Pancreas (tissue), 10 donors: ENCODE measurements at regions not wholly inside any gene's neighbourhood (a gene's known extent, or its start where the extent isn't known, plus 50 kb on each side); places are given as distances from the start of the nearest gene placed in this dataset.
"Not testable (repeated sequence)": the region's sequence is repeated elsewhere in the genome, so short reads cannot be mapped to it uniquely, and the experiment has no call there.

ENCODE experiments used
- ATAC-seq, 4 donors: fragments of 200-7000 bp; cut with Tn5 transposase; one replicate each; pipeline versions ENCODE4 v1.8.0 to v1.9.1; 2020; ENCODE audit warnings: mild to moderate bottlenecking in 4 of 4, moderate library complexity in 4 of 4
- DNase-seq, 6 donors: peaks; one replicate each; pipeline ENCODE4 v3.0.0-alpha.2; 2020
- FAIRE-seq: peaks from 2 replicates; lab custom pipeline; 2012; peaks lifted over from hg19 to GRCh38; lab: Jason Lieb, UNC
- H3K27ac ChIP-seq, 4 donors: fragments of 200-600 bp; sonication (generic); 1 replicate in 3 of 4; 2 replicates in 1 of 4; pipeline versions ENCODE4 v1.5.0 to v1.8.0; 2020
- H3K27me3 ChIP-seq, 4 donors: fragments of 200-600 bp; one replicate each; pipeline ENCODE4 v1.8.0; 2021
- H3K36me3 ChIP-seq, 3 donors: fragments of 200-600 bp; sonication (generic) in 1 of 3; one replicate each; pipeline versions ENCODE4 v1.5.0 to v1.8.0; 2020 to 2021
- H3K4me1 ChIP-seq, 3 donors: fragments of 200-600 bp; one replicate each; pipeline ENCODE4 v1.8.0; 2021
- H3K4me3 ChIP-seq, 4 donors: fragments of 200-600 bp; sonication (generic) in 2 of 4; one replicate each; pipeline versions ENCODE4 v1.5.0 to v1.8.0; 2020 to 2021
- H3K9me3 ChIP-seq, 4 donors: fragments of 200-600 bp; one replicate each; pipeline ENCODE4 v1.8.0; 2021
- CTCF ChIP-seq, 4 donors: fragments of 200-600 bp; sonication (generic) in 3 of 4; IDR thresholded peaks; one replicate each; pipeline versions ENCODE4 v1.5.0 to v1.8.0; 2021; ENCODE audit warnings: antibody characterized with exemption in 4 of 4
- WGBS, 2 donors: extraction: QIAGEN DNeasy Blood & Tissue Kit; methylation state at CpG; one replicate each; pipeline ENCODE4 v1.1.7; 2013; 5-methylcytosine and 5-hydroxymethylcytosine counted together
- intact Hi-C, 3 donors: fragments of 100-400 bp; cut with DNase I; formaldehyde crosslinking; loops; one replicate each; pipeline versions ENCODE4 v1.11.1 to v1.14.2; 2022
- donor health status: healthy with polysubstance abuse.
- donor health status: DM: no; HTN: no; CAD: no; lungs with moderate emphysema.
- donor health status: DM: no; HTN: no; CAD: no.
- donor health status: control.
- donor health status: control.
- donor health status: Bipolar disorder and iron deficiency.
- donor health status: DM: yes; HTN: yes; CAD: no.
- donor health status: DM: no; HTN: no; CAD: no.
- donor health status: DM: no; HTN: no; CAD: no.
- donor health status: DM: yes; HTN: yes; CAD: no.

GRCh38 chr18:38494065-38494464 lies 928.5 kb upstream of the CELF4 start:
- no peak for TF ChIP-seq CTCF (IDR thresholded peaks at IDR 0.05)
- no peak overlapping the region for H3K27ac ChIP-seq
- no peaks in the 10 kb centered on the region for H3K9me3 ChIP-seq
- WGBS, 2 donors = 5 to 9% methylated on average over 2 of the region's 2 CpGs
- H3K27me3 ChIP-seq = peaks cover 0 to under 1% (median 0%) of the 10 kb centered on the region in 4 donors
- H3K36me3 ChIP-seq = no peaks in the 10 kb centered on the region
- intact Hi-C loops = no loop called here
- no peaks in the 10 kb centered on the region for H3K4me1 ChIP-seq
- H3K4me3 ChIP-seq = no peak overlapping the region
- FAIRE-seq (no peak), ATAC-seq (no peak), DNase-seq (no peak)

- H3K4me1 ChIP-seq = no peaks in the 10 kb centered on the region
- no peak for DNase-seq
- no peak for TF ChIP-seq CTCF (IDR thresholded peaks at IDR 0.05)
- no peaks in the 10 kb centered on the region for H3K36me3 ChIP-seq
- no peaks in the 10 kb centered on the region for H3K27me3 ChIP-seq
- FAIRE-seq = no peak
- ATAC-seq = no peak
- no peak overlapping the region for H3K4me3 ChIP-seq
- no peaks in the 10 kb centered on the region for H3K9me3 ChIP-seq
- H3K27ac ChIP-seq = no peak overlapping the region
- intact Hi-C loops = no loop called here
- 64 to 75% methylated on average over 4 of the region's 4 CpGs for WGBS, 2 donors
Measured at GRCh38 chr18:38491195-38491594, 925.6 kb upstream of the CELF4 start.

GRCh38 chr18:38489721-38490120 lies 924.1 kb upstream of the CELF4 start:
- H3K4me3 ChIP-seq, H3K27me3 ChIP-seq, DNase-seq, H3K4me1 ChIP-seq, intact Hi-C loops, H3K27ac ChIP-seq, H3K9me3 ChIP-seq, ATAC-seq, H3K36me3 ChIP-seq, FAIRE-seq: not testable (repeated sequence)
- WGBS, 2 donors = 41 to 58% methylated on average over 8 of the region's 8 CpGs

- intact Hi-C loops = no loop called here
- no peak for TF ChIP-seq CTCF (IDR thresholded peaks at IDR 0.05)
- ATAC-seq (no peak), DNase-seq (no peak), FAIRE-seq (no peak)
- H3K36me3 ChIP-seq = no peaks in the 10 kb centered on the region
- H3K4me1 ChIP-seq = no peaks in the 10 kb centered on the region
- no peaks in the 10 kb centered on the region for H3K9me3 ChIP-seq
- 36 to 63% methylated on average over 2 of the region's 2 CpGs for WGBS, 2 donors
- no peak overlapping the region for H3K27ac ChIP-seq
- H3K4me3 ChIP-seq = no peak overlapping the region
- H3K27me3 ChIP-seq = no peaks in the 10 kb centered on the region
Measured at GRCh38 chr18:38487521-38487920, 921.9 kb upstream of the CELF4 start.

- no peak overlapping the region for H3K27ac ChIP-seq
- H3K36me3 ChIP-seq = no peaks in the 10 kb centered on the region
- no peaks in the 10 kb centered on the region for H3K27me3 ChIP-seq
- WGBS, 2 donors = 24 to 32% methylated on average over 5 of the region's 5 CpGs
- no peaks in the 10 kb centered on the region for H3K9me3 ChIP-seq
- ATAC-seq (no peak), DNase-seq (no peak), FAIRE-seq (no peak)
- intact Hi-C loops = no loop called here
- no peak for TF ChIP-seq CTCF (IDR thresholded peaks at IDR 0.05)
- no peaks in the 10 kb centered on the region for H3K4me1 ChIP-seq
- no peak overlapping the region for H3K4me3 ChIP-seq
Measured at GRCh38 chr18:38483326-38483725, 917.7 kb upstream of the CELF4 start.

GRCh38 chr18:38481576-38481975 lies 916.0 kb upstream of the CELF4 start:
- Histone ChIP-seq H3K9me3 (no peaks in the 10 kb centered on the region), H3K4me1 (no peaks in the 10 kb centered on the region), H3K27me3 (no peaks in the 10 kb centered on the region), H3K27ac (no peak overlapping the region), H3K36me3 (no peaks in the 10 kb centered on the region), H3K4me3 (no peak overlapping the region)
- WGBS, 2 donors = 42 to 49% methylated on average over 5 of the region's 5 CpGs
- FAIRE-seq (no peak), ATAC-seq (no peak), DNase-seq (no peak)
- intact Hi-C loops = no loop called here
- TF ChIP-seq CTCF (IDR thresholded peaks at IDR 0.05) = no peak
